NCI-H146 (cell line): ENCODE measurements at regions not wholly inside any gene's neighbourhood (a gene's known extent, or its start where the extent isn't known, plus 50 kb on each side); places are given as distances from the start of the nearest gene placed in this dataset.
"Not testable (repeated sequence)": the region's sequence is repeated elsewhere in the genome, so short reads cannot be mapped to it uniquely, and the experiment has no call there.

ENCODE experiments used
- DNase-seq: peaks from one replicate; lab custom pipeline; 2025; lab: John Stamatoyannopoulos, UW

DNA sequence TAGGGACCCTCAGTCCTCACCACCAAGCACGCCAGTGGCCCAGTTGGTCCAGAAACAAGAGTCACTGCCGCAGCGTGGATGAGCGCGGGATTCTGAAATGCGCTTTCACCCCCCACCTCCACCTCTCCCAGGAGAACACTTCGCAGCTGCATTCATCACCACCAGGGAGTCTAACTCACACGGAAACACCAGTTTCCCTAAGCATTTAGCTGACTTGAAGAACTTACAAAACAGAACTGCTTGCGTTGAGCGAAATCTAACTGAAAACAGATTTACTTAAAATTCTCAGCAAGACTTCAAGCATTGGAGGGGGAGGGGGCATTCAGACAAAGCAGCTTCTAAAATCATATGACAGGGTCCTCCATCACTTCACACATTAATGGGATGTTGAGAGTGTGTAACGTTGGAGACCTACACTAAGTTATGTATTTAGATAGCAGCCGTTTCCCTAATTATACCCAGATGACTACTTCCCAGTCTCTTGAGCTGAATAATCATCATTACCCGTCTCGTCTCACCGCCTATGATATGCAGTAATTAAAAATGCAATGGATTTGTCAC is 258.2 kb upstream of the IRS2 start:
- no peak for DNase-seq

DNA sequence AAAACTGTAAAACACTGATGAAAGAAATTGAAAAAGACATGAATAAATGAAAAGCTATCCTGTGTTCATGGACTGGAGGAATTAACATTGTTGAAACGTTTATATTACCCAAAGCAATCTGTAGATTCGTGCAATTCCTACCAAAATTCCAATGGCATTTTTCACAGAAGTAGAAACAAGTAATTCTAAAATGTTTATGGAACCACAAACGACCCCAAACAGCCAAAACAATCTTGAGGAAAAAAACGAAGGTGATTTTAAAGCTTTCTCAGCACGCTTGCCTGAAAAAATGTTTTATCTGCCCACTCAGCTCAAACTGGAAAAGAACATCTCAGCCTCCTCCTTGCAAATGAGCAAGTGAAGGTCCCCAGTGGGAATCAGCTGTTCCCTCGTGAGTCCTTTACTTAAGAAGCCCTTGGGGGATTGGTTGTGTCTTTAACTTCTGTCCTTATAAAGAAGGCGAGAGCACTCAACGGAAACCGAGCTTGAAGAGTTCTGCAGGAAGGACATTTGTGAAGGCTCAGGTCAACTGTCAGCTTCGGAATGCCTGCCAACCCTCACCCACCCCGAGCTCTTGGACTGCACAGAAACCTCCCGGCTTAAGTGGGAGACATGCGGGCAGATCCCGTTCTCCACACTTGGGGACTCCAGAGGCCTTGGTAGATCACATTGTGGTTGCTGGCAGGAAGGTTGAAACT is 256.0 kb upstream of the IRS2 start:
- DNase-seq: no peak

DNA sequence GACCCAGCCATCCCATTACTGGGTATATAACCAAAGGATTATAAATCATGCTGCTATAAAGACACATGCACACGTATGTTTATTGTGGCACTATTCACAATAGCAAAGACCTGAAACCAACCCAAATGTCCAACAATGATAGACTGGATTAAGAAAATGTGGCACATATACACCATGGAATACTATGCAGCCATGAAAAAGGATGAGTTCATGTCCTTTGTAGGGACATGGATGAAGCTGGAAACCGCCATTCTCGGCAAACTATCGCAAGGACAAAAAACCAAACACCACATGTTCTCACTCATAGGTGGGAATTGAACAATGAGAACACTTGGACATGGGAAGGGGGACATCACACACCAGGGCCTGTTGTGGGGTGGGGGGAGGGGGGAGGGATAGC is 255.3 kb upstream of the IRS2 start:
- DNase-seq: not testable (repeated sequence)

DNA sequence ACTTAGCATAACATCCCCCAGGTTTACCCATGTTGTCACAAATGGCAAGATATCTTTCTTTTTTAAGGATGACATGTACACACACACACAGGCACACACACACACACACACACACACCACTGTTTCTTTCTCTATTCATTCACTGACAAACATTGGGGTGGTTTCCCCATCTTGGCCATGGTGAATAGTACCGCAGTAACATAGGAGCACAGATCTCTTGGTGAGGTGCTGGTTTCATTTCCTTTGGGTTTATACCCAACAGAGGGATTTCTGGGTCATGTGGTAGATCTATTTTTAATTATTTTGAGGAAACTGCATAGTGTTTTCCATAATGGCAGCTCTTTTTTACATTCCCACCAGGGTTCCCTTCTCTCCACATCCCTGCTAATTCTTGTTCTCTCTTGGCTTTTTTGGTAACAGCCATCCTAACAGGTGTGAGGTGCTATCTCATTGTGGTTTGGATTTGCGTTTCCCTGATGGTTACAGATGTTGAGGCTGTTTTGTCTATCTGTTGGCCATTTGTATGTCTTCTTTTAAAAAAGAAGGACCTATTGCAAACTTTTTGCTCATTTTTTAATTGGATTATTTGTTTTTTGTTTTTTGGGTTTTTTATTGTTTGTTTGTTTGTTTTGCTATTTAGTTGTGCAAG is 251.7 kb upstream of the IRS2 start:
- DNase-seq: no peak

DNA sequence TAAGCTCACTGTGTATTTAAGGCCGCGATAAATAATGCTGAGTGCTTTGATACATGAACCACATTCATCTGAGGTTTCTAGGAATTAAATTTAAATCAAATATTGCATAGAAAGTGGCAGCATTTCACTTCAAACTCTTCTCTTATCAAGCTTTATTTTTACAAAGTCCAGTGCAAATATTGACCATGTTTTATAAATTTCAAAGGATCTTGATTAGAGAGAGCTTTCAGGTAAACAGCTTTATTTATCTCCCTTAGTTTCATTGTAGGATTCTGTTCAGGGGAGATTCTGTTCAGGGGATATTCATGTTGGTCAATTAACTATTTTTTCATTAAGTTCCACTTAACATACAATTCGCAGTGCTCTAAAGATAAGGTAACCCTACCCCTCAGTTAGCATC is 249.7 kb upstream of the IRS2 start:
- no peak for DNase-seq

DNA sequence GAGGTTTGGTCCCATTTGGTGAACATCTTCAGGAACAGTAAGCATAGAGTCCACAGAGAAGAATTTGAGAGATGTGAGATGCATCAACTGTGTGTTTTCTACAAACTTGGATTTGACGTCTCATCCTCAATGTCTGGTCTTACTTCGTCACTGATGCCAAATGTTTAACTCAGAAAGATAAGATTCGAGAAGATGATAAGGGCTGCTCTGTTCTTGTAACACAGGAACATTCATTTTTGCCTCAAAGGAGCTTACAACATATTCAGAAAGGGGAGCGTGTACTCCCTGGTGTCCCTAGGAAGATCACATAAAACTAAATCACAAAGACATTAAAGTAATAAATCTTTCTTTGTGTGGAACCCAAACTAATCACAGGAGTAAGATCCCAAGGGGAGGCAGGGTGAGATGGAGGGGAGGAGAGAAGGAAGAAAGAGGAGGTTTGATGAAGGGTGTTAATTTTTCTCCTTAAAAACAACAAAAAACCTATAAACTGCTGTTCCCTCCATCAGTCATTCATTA is 247.7 kb upstream of the IRS2 start:
- no peak for DNase-seq

DNA sequence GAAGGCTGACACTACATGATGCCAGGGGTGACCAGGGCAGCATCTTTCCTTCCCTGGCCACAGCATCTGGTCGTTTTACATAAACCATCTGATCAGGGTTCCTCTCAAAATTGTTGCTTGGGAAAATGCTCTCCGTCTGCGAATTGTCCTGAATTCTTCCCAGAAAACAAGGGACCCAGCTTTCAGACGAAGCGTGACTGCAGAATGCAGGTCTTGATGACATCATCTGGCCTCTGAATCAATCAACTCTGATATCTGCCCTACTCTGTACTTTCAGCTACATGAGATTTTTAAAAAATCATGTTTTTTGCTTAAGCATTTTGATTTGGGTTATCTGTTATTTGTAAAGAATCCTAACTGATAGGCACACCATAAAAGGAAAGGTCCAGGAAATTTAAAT is 246.6 kb upstream of the IRS2 start:
- DNase-seq: no peak

DNA sequence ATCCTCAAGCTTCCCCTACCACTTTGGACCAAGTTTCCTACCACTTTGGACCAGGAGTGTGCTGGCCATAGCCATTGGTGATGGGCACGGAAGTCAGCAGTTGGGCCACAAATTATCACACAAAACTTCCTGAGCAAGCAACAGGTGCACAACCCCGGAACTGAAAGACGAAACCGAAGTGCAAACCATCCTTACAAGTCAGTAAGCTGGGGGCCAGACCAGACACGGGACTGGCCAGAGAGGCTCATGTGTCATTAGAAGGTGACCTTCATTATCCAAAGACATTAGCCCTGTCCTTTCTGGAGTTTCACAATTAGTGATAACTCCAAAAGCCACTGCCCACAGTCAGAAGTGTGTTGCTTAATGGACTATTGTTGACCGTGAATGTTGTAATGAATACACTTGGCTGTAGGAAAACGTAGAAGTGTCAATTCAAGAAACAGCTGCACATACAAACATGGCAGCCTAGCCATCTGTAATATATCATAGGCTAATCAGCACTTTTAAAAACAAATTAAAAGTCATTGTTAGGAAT is 244.1 kb upstream of the IRS2 start:
- DNase-seq: peak; percentile 63

DNA sequence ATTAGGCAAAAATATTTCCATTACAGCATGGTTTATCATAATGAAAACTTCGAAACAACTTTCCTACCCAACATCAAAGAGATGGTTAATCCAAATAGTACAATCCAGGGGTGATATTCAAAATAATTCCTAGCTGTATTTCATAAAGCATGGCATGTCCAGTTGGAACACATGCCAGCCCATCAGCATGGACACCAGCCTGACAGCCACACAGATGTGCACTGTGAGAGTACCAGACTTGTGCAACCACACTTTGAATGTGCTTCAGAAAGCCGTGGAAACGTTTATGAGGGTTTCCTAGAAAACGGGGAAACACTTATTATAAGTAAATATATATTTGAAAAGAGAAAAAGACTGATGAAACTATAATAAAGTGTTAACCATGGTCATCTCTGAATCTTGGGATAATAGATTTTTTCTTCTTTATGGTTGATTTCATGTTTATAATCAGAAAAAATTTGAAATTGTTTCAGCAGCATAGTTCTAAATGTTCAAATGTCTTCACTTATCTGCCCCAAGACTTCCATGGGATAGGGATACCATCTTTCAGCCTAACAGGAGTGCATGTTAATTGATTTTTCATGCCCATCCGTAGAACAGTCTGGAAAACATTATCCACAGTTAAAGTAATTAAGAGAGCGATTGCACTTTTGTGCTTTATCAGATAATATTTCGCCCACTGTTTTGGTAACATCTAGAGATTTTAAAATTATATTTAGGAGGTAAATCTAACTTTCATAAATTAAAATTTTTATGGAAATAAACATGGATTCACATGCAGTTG is 242.6 kb upstream of the IRS2 start:
- DNase-seq: no peak

DNA sequence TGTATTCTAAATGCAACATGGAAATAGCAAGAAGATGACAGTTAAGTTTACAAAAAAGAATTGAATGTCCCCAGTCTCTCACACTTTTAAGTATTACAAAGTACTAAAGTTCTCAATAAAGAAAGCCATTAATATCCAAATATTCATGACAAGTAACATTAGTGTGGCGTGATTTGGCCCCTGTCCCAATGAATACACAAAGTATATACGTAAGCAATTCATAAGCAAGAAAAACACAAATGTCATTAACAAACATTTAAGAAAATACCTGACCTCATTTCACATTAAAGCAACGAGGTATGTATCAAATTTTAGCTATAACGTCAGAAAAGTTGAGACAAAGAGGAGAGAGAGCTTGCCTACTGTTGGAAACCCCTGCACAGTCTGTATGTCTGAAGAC is 241.9 kb upstream of the IRS2 start:
- no peak for DNase-seq

DNA sequence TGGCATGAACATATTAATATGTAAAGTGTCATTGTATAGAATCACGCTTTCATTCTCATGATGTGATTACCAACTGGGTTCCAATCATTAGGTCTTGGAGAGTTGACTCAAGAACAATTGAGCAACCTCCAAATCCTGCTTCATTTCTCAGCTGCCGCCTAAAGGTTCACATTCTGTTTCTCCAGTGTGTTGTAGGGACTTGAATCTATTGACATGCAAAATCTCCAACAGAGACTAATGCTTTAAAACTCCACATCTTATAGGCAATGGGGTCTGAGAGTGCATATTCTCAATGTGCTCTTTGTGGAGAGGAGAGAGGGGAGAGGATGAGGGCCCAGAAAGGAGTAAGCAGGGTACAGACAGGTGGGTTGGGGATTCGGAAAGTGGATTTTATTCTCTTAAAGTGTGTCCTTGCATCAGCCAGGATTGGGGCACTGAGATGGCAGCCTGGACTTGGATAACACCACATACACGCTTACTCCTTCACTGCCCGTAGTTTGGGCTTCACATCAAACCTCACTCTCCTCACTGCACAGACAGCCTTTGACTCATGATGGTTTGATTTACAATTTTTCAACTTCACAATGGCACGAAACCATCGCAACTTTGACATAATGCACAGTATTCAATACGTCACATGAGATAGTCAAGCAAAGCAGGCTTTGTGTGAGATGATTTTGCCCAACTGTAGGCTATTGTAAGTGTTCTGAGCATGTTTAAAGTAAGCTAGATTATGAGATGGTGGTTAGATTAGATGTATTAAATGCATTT is 241.3 kb upstream of the IRS2 start:
- no peak for DNase-seq

DNA sequence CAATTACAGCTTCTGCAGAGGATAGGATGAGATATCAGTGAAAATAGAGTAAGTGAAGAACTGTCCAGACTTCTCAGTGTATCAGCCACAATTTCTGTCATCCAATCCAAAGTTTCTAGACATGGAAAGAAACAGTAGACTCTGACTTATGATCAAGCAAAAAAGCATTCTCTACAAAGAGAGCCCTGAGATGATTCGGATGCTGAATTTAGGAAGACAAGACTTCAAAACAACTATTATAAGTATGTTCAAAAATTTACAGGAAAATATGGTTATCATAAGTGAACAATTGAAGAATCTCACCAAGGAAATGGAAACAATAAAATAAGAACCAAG is 238.2 kb upstream of the IRS2 start:
- DNase-seq: no peak

DNA sequence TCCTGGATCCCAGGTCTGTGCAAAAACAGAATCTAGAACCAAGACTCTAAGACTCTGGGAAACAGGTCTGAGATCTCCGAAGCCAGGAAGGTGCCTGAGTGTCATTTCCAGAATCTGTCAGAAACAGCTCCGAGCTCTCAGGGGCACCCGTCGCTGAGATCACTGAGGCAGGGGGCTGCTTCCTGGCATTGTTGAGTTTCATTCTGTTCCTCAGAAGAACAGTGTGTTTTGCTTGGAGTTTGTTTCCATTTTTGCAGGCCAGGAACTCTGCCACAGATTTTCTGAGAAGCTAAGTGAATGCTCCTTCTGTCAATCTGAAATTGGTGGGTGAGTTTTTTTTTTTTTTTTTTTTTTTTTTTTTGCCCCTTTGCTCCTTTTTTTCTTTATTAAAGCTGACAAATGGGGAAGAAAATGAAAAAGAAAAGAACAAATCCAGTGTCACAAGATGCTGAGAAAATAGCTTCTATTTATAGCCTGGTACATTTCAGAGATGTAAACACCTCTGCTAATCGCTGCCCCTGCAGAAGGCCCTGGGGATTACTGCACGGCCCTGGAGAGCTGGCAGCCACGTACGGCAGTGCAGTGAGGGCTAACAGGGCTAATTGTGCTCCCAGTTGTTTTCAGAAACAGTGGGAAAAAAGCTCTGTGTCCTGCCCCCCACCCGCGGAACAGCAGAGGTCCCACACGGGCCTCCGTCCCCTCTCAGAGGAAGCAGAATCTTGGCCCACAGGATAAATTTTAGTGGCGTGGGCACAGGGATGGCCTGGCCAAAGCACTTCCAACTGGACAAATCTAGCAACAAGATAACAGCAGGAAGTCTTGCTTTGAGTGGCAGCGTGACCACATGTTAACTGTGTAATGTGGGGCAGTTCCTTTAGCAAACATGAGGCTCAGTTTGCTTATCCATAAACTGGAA is 237.6 kb upstream of the IRS2 start:
- DNase-seq: peak; percentile 70

DNA sequence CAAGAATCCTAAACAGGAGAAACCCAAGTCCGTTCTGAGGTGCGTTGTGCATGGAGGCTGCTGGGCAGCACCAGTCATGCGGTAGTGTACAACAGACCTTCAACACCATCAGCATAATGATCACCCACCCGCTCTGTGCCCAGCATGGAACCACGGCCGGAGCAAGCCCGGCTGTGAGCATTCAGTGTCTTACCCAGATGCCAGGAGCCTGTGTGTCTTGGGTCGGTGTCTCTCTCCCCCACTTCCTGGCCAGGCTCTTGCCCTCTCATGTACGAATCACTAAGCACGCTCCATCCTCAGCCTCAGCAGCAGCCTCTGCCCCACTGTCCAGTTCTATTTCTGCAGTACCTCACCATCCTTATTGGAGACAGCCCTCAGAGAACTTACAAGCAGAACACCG is 231.6 kb upstream of the IRS2 start:
- DNase-seq: no peak

DNA sequence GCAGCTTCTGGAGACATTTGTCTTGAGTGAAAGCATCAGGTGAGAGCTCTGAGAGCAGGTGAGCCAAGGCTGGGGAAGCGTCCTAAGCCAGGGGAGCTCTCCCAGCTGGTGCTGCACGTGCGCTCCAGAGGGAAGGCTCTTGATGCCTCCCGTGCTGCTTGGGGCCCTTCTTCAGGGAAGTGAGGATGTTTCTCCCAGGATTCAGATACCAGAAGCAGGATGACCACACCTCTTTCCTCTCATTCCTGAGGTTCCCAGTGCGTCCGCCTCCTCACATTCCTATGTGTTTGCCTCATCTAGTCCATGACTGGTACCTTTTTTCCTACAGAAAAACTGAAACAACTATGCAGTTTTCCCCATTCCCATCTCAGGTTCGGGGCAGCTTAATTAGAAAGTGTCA is 231.0 kb upstream of the IRS2 start:
- no peak for DNase-seq

DNA sequence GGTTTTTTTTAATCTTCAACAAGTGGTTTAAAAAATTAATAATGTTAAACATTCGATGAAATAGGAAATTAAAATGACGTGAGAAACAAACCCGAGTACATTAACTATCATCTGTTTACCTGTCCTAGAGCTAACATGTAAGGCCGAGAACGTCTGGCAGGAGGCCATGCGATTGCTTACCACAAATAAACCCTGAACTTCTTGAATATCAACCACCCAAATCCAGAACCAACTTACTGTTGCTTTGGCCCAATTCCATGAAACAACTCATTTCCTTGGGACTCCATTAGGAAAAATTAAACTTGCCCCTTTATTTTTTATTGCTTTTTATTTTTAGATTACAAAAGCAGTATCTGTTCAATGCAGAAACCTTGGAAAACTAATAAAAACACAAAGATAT is 228.9 kb upstream of the IRS2 start:
- peak; percentile 57 for DNase-seq

DNA sequence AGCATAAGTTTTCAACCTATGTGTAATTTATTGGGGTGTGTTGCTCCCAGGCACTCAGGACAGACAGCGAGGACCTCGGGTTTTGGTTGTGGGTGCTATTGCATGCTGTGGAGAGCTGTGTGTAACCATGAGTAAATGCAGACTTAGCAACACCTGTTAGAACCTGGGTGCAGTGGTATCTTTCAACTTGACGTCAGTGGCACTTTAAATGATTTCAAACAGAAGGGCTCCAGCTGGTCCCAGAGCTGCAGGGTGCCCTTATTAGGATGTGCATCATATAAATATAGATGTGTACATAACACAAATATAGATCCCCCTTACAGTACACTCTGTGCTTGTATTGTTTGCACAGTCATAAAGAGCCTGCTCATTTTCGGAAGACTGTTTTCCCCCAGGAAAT is 228.3 kb upstream of the IRS2 start:
- peak; percentile 98 for DNase-seq

DNA sequence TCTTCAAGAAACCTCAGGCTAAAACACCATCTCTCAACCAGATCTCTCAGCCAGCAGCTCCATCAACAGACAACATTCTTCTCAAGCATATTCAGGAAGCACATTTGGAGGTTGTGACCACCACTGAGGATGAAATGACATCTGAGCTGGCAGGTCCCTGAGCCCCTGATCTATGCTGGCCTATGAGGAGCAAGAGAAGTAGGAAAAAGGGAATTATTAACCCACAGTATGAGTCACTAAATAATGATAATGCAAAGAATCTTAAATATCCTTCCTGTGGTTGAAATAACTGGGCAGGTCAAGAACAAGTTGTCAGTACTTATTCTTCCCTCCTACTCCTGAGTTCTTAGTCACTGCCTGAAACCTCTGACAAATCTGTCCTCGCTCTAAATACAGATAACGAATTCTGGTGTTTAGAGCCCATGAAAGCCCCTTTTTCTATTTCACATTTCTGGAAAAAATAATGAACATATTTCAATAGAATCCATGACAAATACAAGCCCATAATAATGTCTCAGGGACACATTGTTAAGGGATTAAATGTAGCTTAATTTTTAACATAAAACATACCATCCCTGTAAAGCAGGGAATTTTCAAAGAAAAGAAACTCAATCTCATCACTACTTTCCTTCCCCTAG is 225.8 kb upstream of the IRS2 start:
- no peak for DNase-seq

DNA sequence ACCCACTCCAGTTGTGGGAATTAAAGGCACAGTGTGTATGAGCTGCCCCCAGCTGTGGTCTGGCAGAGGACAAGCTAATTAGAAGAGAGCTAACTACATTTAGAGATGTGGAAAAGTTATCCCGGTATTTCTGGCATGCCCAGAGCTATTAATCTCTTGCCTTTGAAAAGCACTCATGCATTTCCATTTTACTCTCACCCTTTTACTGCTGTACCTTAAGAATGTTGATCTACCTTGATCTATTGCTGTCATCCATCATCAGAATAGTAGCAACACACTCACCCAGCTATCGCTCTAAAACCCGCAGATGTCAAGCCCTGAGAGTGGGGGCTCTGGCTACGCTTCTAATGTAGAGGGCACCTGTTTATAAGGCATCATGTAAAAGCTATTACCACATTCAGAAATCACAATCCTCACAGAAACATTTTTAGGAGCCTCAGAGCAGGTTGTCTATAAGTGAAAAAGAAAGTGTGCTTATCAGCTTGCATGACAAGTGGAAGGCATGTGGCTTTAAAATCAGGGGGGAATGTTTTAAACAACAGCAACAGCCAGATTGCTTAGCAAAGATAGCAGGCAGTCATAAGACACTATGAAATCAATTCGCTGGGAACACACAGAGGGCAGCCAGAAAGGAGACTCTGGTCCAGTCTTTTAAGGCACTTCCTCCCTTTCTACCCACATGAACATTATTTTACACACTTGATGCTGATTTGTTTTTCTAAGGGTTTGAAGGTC is 224.2 kb upstream of the IRS2 start:
- no peak for DNase-seq

DNA sequence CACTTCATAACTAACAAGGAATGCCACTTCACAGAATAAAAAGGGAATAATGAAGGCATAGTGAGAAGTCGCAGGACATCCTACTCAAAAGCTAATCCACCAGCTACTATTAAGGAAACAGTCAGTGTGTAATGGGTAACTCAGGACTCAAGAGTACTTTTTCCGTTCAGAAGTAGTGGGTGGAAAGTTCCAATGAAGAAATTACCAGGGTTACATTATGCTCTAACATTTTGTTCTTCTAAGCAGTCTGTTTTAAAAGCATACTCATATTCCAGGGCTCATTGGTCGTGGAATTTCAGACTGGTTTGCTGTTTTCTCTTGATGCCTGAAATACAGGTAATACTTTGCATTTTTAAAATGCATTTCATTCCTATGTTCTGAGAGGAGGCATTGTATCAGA is 222.4 kb upstream of the IRS2 start:
- DNase-seq: no peak
